H1 (cell line): ENCODE measurements at regions not wholly inside any gene's neighbourhood (a gene's known extent, or its start where the extent isn't known, plus 50 kb on each side); places are given as distances from the start of the nearest gene placed in this dataset.

ENCODE experiments used
- CEBPB ChIP-seq: IDR thresholded peaks from 2 replicates; pipeline ENCODE4 v1.6.1; 2012; ENCODE audit warnings: low read depth, low read length
- KDM1A ChIP-seq: fragments of 200-600, 300-600 bp; sonication (generic); IDR thresholded peaks from 2 replicates; pipeline ENCODE4 v1.7.1; 2016; ENCODE audit warnings: mild to moderate bottlenecking, low read length, borderline replicate concordance
- RBBP5 ChIP-seq: IDR thresholded peaks from 2 replicates; pipeline ENCODE4 v1.7.1; 2012; ENCODE audit warnings: low read depth, mild to moderate bottlenecking, inconsistent platforms, low read length, moderate library complexity, borderline replicate concordance
- TAF7 ChIP-seq: optimal IDR thresholded peaks from 2 replicates; pipeline ENCODE3; 2011; ENCODE audit warnings: low read depth, mild to moderate bottlenecking, inconsistent platforms, low read length, moderate library complexity, borderline replicate concordance

DNA sequence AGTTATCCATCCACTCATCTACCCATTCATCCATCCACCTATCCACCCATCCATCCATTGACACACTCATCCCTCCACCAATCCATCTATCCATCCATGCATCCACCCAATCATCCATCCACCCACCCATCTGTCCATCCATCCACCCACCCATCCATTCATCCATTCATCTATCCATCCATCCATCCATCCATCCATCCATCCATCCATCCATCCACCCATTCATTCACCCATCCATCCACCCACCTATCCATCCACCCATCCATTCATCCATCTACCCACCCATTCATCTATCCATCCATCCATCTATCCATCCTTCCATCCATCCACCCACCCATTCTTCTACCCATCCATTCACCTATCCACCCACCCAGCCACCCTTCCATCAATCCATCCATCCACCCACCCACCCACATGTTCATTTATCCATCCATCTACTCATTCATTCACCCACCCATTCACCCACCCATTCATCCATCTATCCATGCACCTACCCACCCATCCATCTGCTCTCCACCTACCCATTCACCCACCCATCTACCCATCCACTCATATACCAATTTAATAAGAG lies 193.8 kb upstream of the ARID2 start (continued):
- TF ChIP-seq TAF7 (no peak), KDM1A (no peak), CEBPB (no peak), RBBP5 (no peak)
